D721Med (cell line): ENCODE measurements at regions not wholly inside any gene's neighbourhood (a gene's known extent, or its start where the extent isn't known, plus 50 kb on each side); places are given as distances from the start of the nearest gene placed in this dataset.

Experiments used
- DNase-seq: peaks from one replicate; pipeline ENCODE4 v3.0.0; 2011; ENCODE audit warnings: low spot score; ENCODE audit not compliant: insufficient read length
- FAIRE-seq: peaks from 2 replicates; lab custom pipeline; 2011; peaks lifted over from hg19 to GRCh38; lab: Jason Lieb, UNC
- TF ChIP-seq, protein P1 (sequence below): IDR thresholded peaks from 2 replicates; pipeline ENCODE4 v1.5.1; 2012; ENCODE audit warnings: mild to moderate bottlenecking, control low read depth; ENCODE audit not compliant: insufficient read depth; ENCODE audit errors: missing control alignments

DNA sequence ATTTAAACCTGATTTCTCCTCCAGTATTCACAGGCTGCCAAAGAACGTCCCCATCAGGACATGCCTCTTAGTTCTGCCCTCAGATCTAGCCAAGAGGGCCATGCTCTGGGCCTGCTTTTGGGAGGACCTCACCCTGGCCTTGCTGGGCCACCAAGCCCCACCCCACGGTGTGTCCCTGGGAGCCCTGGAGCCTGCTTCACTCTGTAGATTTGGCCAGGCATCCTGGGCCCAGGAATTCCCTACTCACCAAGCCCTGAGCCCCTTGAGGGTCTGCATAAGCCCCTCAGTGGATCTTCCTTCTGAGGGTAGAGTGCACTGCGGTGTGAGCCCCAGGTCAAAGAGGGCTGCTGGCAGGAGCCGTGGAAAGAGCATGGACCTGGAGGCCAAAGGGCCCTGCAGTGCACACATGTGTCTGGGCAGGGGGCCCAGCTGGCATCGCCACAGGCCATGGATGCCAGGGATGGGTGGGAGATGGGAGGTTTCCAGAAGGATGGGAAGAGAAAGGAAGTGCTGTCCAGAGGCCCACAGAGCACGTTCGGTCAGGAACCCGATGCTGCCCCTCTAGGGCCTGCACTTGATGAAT lies 98.0 kb downstream of the DACT2 start:
- TF ChIP-seq, protein P1, sequence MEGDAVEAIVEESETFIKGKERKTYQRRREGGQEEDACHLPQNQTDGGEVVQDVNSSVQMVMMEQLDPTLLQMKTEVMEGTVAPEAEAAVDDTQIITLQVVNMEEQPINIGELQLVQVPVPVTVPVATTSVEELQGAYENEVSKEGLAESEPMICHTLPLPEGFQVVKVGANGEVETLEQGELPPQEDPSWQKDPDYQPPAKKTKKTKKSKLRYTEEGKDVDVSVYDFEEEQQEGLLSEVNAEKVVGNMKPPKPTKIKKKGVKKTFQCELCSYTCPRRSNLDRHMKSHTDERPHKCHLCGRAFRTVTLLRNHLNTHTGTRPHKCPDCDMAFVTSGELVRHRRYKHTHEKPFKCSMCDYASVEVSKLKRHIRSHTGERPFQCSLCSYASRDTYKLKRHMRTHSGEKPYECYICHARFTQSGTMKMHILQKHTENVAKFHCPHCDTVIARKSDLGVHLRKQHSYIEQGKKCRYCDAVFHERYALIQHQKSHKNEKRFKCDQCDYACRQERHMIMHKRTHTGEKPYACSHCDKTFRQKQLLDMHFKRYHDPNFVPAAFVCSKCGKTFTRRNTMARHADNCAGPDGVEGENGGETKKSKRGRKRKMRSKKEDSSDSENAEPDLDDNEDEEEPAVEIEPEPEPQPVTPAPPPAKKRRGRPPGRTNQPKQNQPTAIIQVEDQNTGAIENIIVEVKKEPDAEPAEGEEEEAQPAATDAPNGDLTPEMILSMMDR: no peak
- no peak for DNase-seq
- FAIRE-seq: no peak

DNA sequence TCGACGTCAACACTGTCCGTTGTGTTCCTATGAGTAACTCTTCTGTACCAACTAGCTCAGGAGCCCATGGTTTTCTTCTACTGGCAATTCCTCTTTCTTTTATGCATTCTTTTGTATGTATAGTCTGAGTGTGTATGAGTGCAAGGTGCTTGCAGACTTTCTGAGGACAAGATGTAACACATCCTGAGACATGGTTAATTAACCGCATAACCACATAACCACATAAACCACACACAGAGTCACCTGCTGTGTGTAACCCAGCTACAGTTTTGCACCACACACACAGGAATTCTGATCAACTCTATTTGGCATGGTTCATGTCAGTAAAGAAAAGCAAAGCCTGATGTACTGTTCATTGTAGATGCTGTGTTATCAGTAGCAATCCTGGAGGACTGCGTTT lies 98.6 kb downstream of the DACT2 start:
- DNase-seq (no peak), FAIRE-seq (no peak)
- TF ChIP-seq, protein P1: no peak

DNA sequence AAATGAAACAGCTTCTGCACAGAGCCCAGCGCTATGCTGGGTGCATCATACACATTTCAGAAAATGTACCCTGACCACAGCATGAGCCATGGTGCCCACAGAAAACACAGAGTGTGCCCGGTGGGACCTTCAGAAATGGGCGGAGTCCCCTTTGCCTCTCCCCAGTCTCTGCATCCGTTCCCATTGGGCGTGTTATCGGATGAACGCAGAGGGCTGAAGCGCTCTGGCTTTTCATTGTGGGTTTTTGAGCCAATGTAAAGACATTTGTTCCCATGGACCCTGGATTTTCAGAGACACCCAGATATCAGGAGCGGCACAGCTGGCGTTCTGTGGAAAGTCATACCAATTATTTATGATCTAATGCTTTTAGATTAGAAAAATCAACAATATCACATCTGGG lies 99.8 kb downstream of the DACT2 start:
- FAIRE-seq: no peak
- TF ChIP-seq, protein P1: no peak

DNA sequence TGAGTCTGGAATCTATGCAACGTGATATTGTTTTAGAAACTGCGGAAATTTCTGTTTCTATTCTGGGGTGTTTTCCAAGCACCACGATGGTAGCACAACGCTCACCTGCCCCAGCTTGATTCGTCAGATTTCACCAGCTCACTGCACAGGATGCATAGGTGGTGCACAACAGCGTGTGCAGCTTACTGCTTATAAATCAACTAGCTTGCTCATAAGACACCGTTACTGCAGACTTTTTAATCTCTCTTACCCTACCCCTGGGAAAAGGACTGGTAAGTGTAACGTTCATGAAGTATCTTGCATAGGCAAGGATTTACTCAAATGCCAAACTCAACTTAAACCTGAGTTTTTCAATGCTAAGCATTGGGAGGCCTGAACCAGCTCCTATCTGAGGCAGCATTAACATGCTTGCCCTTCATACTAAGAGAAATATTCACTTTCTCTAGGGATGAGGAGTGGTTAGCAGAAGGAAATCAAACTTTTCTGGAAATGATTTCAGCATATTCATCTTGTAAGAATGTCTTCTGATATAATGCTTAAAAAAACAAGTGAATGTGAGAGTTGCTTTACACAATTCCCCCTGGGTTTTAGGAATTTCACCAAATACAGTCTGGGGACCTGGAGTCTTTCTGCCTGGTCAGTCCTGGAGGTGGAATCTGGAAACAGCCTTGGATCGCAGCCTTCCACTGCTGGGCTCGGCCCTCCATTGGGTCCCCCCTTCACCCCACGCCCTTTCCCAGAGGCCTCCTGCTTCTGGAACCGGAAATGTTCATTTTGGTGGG lies 100.6 kb downstream of the DACT2 start:
- DNase-seq: no peak

More for the DNA sequence above, 99.8 kb downstream of the DACT2 start:
- DNase-seq: no peak

DNA sequence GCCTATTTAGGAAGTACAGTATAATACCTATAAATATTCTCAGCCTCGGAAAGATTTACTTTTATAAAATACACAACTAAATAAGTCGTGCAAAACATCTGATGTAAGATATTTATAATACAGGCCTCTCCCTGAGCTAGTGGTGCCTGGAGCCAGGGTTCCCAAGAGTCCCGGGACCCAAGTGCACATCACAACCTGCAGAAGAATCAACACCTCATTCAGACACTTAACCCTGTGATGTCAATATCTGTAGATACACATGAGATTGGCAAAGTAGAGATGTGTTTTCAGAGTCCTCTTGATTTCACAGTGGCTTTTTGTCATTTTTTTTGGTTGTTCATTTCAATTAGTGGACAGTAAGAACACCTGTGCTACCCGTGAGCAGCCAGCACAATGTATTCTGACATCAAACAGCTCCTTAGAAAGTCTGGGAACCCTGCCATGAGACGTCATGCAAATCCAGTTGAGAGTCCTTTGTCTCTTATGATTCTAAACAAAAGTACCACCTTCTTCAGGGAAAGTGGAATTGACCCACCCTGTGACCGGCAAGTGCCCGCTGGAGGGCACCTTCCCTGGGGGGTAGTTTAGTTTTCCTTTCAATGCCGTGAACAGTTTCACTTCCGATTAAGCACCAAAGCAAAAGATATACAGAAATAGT lies 101.6 kb downstream of the DACT2 start:
- DNase-seq: no peak
- TF ChIP-seq, protein P1: no peak
- FAIRE-seq: no peak

More for the DNA sequence above, 100.6 kb downstream of the DACT2 start:
- TF ChIP-seq, protein P1: no peak
- FAIRE-seq: no peak

DNA sequence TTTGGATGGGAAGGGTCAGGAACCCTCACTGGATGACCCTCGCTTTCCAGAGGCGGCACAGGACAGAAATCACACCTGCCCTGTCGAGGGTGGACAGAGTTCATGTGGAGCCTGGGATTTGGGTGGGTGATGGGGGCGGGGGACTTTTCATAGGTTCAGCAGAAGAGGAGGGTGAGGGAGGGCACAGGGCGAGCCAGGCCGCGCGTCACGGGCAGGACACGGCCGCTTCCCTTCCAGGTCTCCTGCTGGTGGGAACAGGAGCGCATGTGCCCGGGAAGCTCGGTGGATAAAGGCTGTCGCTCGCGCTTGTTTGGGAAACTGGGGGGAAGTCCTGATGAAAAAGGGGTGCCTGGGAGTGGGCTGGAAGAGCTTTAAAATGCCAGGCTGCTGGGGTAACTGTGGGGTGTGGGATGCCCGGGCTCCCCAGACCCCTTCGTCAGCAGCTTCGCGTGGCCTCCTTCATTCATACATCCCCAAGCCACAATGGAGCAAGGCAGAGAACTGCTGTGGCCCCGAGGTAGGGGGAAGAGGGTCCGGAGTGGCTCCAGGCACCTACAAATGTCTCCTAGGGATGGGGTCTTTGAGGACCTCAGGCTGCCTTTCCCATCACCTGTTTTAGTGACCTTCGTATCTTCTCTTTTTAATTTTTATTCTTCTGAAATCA lies 102.2 kb downstream of the DACT2 start:
- TF ChIP-seq, protein P1: no peak
- FAIRE-seq: no peak
- no peak for DNase-seq
